Superior temporal gyrus (tissue), 1 donor: ENCODE measurements at regions not wholly inside any gene's neighbourhood (a gene's known extent, or its start where the extent isn't known, plus 50 kb on each side); places are given as distances from the start of the nearest gene placed in this dataset.
A peak's percentile ranks its signal among the peaks of the same experiment; 100 is the strongest.

Experiments used
- DNase-seq: peaks from one replicate; pipeline ENCODE4 v3.0.0-alpha.2; 2016; ENCODE audit errors: extremely low spot score

GRCh38 chr14:89015016-89015415 is 190.6 kb downstream of the TTC8 start:
- DNase-seq = no peak

- DNase-seq = no peak
Measured at GRCh38 chr14:89017417-89017816, 193.0 kb downstream of the TTC8 start.

GRCh38 chr14:89022274-89022673 is 197.8 kb downstream of the TTC8 start:
- DNase-seq = no peak

GRCh38 chr14:89024691-89025090 is 200.2 kb downstream of the TTC8 start:
- no peak for DNase-seq

GRCh38 chr14:89025561-89026236 is 201.2 kb downstream of the TTC8 start:
- DNase-seq = no peak

- DNase-seq = peak; percentile 52
Measured at GRCh38 chr14:89027097-89027740, 202.8 kb downstream of the TTC8 start.

- DNase-seq = no peak
Measured at GRCh38 chr14:89028462-89029134, 204.1 kb downstream of the TTC8 start.

GRCh38 chr14:89029961-89030694 is 205.7 kb downstream of the TTC8 start:
- DNase-seq = no peak

- no peak for DNase-seq
Measured at GRCh38 chr14:89030921-89031320, 206.5 kb downstream of the TTC8 start.

- no peak for DNase-seq
Measured at GRCh38 chr14:89032086-89032649, 207.7 kb downstream of the TTC8 start.

- no peak for DNase-seq
Measured at GRCh38 chr14:89033756-89034155, 209.3 kb downstream of the TTC8 start.

GRCh38 chr14:89036371-89036770 is 211.9 kb downstream of the TTC8 start:
- DNase-seq = no peak

GRCh38 chr14:89037065-89037464 is 212.6 kb downstream of the TTC8 start:
- DNase-seq = no peak

- DNase-seq = no peak
Measured at GRCh38 chr14:89040080-89040459, 215.6 kb downstream of the TTC8 start.

- DNase-seq = peak; percentile 93
Measured at GRCh38 chr14:89040460-89041256, 216.2 kb downstream of the TTC8 start.

GRCh38 chr14:89041257-89041582 is 216.8 kb downstream of the TTC8 start:
- no peak for DNase-seq

GRCh38 chr14:89042021-89042420 is 217.6 kb downstream of the TTC8 start:
- no peak for DNase-seq

- DNase-seq = no peak
Measured at GRCh38 chr14:89053303-89053702, 228.9 kb downstream of the TTC8 start.

GRCh38 chr14:89056394-89056793 is 231.9 kb downstream of the TTC8 start:
- DNase-seq = no peak

- DNase-seq = no peak
Measured at GRCh38 chr14:89058697-89059096, 234.2 kb downstream of the TTC8 start.

GRCh38 chr14:89060191-89060590 is 235.7 kb downstream of the TTC8 start:
- no peak for DNase-seq
